ENCODE measurements at regions not wholly inside any gene's neighbourhood (a gene's known extent, or its start where the extent isn't known, plus 50 kb on each side); places are given as distances from the start of the nearest gene placed in this dataset.

DNA sequence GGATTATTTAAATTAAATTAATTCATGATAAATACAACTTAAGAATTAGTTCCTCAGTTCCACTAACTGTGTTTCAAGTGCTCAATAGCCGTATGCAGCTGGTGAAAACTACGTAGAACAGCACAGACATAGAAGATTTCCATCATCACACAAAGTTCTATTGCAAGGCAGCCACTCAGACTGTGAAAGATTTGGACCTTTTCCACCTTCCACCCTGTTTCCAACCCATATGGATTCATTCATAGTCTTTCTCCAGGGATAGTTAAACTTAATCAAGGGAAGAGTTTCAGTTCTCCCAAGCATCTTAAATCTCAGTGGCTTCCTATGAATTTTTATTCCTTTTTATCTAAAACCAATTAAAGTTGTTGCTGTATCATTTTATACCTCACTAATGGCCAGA is 2030.8 kb downstream of the SUCLG1 start:
- Histone ChIP-seq H3K79me2 (ENCODE audit: insufficient read depth, low read length) (no peaks in the 10 kb centered on the region), H3K4me1 (ENCODE audit: insufficient read depth, low read length, poor library complexity, severe bottlenecking) (no peaks in the 10 kb centered on the region), H3K4me2 (ENCODE audit: low read depth, low read length, poor library complexity, severe bottlenecking) (no peak overlapping the region), H3F3A (ENCODE audit: low read depth) (no peaks in the 10 kb centered on the region), H3K9ac (ENCODE audit: low read depth, low read length, poor library complexity, severe bottlenecking) (no peak overlapping the region), H3K9me2 (replicated peaks; ENCODE audit: low read depth, low read length) (no peaks in the 10 kb centered on the region), H3K36me3 (ENCODE audit: insufficient read depth, low read length) (no peaks in the 10 kb centered on the region), H3K4me3 (ENCODE audit: low read length, poor library complexity, severe bottlenecking) (no peak overlapping the region), H3K9me3 (ENCODE audit: insufficient read depth, low read depth, low read length) (no peaks in the 10 kb centered on the region), H3K27me3 (ENCODE audit: insufficient read depth, low read length, poor library complexity, severe bottlenecking) (no peaks in the 10 kb centered on the region), H4K20me1 (ENCODE audit: insufficient read depth, low read length, poor library complexity, severe bottlenecking) (no peaks in the 10 kb centered on the region), H2AFZ (ENCODE audit: low read length) (no peak overlapping the region)
- TF ChIP-seq EZH2phosphoT487 (IDR thresholded peaks at IDR 0.05; ENCODE audit: borderline replicate concordance): no peak
- TF ChIP-seq, protein P1, sequence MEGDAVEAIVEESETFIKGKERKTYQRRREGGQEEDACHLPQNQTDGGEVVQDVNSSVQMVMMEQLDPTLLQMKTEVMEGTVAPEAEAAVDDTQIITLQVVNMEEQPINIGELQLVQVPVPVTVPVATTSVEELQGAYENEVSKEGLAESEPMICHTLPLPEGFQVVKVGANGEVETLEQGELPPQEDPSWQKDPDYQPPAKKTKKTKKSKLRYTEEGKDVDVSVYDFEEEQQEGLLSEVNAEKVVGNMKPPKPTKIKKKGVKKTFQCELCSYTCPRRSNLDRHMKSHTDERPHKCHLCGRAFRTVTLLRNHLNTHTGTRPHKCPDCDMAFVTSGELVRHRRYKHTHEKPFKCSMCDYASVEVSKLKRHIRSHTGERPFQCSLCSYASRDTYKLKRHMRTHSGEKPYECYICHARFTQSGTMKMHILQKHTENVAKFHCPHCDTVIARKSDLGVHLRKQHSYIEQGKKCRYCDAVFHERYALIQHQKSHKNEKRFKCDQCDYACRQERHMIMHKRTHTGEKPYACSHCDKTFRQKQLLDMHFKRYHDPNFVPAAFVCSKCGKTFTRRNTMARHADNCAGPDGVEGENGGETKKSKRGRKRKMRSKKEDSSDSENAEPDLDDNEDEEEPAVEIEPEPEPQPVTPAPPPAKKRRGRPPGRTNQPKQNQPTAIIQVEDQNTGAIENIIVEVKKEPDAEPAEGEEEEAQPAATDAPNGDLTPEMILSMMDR (conservative IDR thresholded peaks at IDR 0.05; ENCODE audit: low read length): no peak

DNA sequence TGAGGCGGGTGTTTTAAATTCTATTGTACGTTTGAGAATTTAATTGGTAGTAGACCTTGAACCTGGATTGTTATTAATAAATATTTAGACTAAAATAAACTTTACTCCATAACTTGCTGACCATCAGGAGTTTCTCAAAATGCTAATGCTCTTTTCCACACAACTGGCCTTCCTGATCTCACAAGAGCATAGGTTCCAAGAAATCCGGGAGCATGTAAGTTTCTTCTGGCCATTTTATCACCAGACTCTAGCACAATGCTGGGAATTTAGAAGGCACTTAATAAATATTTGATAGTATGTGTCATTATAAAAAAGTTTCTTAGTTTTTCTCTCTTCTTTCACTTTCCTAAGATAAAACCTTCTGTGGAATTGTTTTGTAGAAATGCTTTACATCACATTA is 2047.1 kb downstream of the SUCLG1 start:
- Histone ChIP-seq H2AFZ (ENCODE audit: low read length) (no peak overlapping the region), H3K79me2 (ENCODE audit: insufficient read depth, low read length) (no peaks in the 10 kb centered on the region), H3K9me3 (ENCODE audit: insufficient read depth, low read depth, low read length) (no peaks in the 10 kb centered on the region), H3F3A (ENCODE audit: low read depth) (no peaks in the 10 kb centered on the region), H3K4me1 (ENCODE audit: insufficient read depth, low read length, poor library complexity, severe bottlenecking) (no peaks in the 10 kb centered on the region), H3K4me2 (ENCODE audit: low read depth, low read length, poor library complexity, severe bottlenecking) (no peak overlapping the region), H3K9ac (ENCODE audit: low read depth, low read length, poor library complexity, severe bottlenecking) (no peak overlapping the region), H4K20me1 (ENCODE audit: insufficient read depth, low read length, poor library complexity, severe bottlenecking) (no peaks in the 10 kb centered on the region), H3K36me3 (ENCODE audit: insufficient read depth, low read length) (no peaks in the 10 kb centered on the region), H3K9me2 (replicated peaks; ENCODE audit: low read depth, low read length) (no peaks in the 10 kb centered on the region), H3K27me3 (ENCODE audit: insufficient read depth, low read length, poor library complexity, severe bottlenecking) (no peaks in the 10 kb centered on the region), H3K4me3 (ENCODE audit: low read length, poor library complexity, severe bottlenecking) (no peak overlapping the region)
- no peak for TF ChIP-seq EZH2phosphoT487 (IDR thresholded peaks at IDR 0.05; ENCODE audit: borderline replicate concordance)
- TF ChIP-seq, protein P1 (conservative IDR thresholded peaks at IDR 0.05; ENCODE audit: low read length): no peak

DNA sequence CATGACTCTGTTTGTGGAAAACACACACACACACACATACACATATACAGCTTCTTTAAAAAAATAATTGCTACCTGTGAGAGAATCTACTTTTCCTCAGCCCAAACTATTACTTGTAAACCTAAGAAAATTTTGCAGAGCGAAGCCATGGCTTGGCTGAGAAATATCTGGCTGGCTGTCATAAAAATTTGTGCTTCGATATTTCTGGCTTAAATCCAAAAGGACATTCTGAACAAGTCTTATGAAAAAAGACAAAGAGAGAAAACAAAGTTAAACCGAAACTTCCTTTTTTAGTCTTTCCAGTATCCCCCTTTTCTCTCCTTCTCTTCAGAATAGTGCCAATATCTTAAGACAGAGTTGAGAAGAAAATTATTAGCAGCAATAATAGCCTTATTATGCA is 2048.0 kb downstream of the SUCLG1 start:
- Histone ChIP-seq H3K79me2 (ENCODE audit: insufficient read depth, low read length) (no peaks in the 10 kb centered on the region), H3K4me2 (ENCODE audit: low read depth, low read length, poor library complexity, severe bottlenecking) (no peak overlapping the region), H4K20me1 (ENCODE audit: insufficient read depth, low read length, poor library complexity, severe bottlenecking) (no peaks in the 10 kb centered on the region), H3K4me3 (ENCODE audit: low read length, poor library complexity, severe bottlenecking) (no peak overlapping the region), H3K9me2 (replicated peaks; ENCODE audit: low read depth, low read length) (no peaks in the 10 kb centered on the region), H3K27me3 (ENCODE audit: insufficient read depth, low read length, poor library complexity, severe bottlenecking) (no peaks in the 10 kb centered on the region), H3F3A (ENCODE audit: low read depth) (no peaks in the 10 kb centered on the region), H3K9ac (ENCODE audit: low read depth, low read length, poor library complexity, severe bottlenecking) (no peak overlapping the region), H3K36me3 (ENCODE audit: insufficient read depth, low read length) (no peaks in the 10 kb centered on the region), H3K9me3 (ENCODE audit: insufficient read depth, low read depth, low read length) (no peaks in the 10 kb centered on the region), H3K4me1 (ENCODE audit: insufficient read depth, low read length, poor library complexity, severe bottlenecking) (no peaks in the 10 kb centered on the region), H2AFZ (ENCODE audit: low read length) (no peak overlapping the region)
- TF ChIP-seq, protein P1 (conservative IDR thresholded peaks at IDR 0.05; ENCODE audit: low read length): no peak
- TF ChIP-seq EZH2phosphoT487 (IDR thresholded peaks at IDR 0.05; ENCODE audit: borderline replicate concordance): no peak

All from Loucy (cell line).